HFF-Myc (cell line): ENCODE measurements at regions not wholly inside any gene's neighbourhood (a gene's known extent, or its start where the extent isn't known, plus 50 kb on each side); places are given as distances from the start of the nearest gene placed in this dataset.

Source experiments
- DNase-seq: peaks from one replicate; pipeline ENCODE4 v3.0.0-alpha.2; 2011; ENCODE audit warnings: low read depth; ENCODE audit errors: extremely low read depth
- H3K4me3 ChIP-seq: replicated peaks from 2 replicates; pipeline ENCODE4 v1.5.1; 2011; ENCODE audit warnings: low read depth, mild to moderate bottlenecking, control low read depth, low read length
- CTCF ChIP-seq: IDR thresholded peaks from 2 replicates; pipeline ENCODE4 v1.5.1; 2012; ENCODE audit warnings: mild to moderate bottlenecking, low read depth, low read length, control low read depth; ENCODE audit errors: missing control alignments

- no peak overlapping the region for H3K4me3 ChIP-seq
- TF ChIP-seq CTCF = no peak
- DNase-seq = no peak
Observed at GRCh38 chr7:86479144-86479543, 164.6 kb upstream of the GRM3 start.

DNA sequence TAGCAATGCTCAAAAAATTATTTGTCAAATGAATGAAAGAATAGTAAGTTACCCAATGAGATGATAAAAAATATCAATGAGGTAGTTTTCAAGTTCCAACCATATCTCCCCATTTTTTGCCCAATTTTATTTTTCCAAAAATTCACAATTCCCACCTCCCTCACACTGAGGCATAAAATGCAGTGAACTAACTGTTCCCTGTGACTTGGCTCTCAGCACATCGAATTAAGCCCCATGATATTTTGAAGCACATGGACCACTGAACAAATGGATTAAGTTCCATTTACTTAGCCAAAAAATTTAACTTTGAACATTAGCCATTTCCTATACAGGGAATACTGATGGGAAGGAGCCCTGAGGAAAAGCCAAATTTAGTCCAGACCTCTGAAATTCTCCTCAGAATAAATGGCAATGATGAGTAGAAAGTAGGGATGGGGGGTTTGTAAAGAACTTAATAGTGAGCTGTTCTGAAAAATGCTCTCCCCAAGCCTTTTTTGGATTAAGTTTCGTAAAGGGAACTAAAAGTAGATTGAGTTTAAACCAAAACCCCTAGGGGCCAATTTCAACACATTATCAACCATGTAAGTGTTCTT is 166.3 kb upstream of the GRM3 start:
- DNase-seq = no peak
- TF ChIP-seq CTCF = no peak
- H3K4me3 ChIP-seq = no peak overlapping the region

DNA sequence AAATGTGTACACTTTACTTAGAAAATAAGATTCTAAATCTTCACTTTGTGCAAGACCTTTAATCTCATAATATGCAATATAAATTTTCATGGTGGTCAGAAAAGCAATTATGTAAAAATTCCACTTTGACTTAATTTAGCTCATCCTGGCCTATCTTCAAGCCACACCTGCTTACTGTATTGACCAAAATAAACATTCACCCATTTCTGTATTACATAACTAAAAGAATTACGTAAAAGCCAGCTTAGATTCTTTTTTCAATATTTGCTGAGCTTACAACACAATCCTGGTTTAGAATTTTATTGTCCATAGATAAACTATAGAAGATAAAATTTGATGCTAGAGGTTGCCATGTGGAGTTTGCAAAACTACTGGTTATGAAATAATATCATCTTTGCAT is 172.9 kb upstream of the GRM3 start:
- H3K4me3 ChIP-seq = no peak overlapping the region
- no peak for DNase-seq
- TF ChIP-seq CTCF = no peak

DNA sequence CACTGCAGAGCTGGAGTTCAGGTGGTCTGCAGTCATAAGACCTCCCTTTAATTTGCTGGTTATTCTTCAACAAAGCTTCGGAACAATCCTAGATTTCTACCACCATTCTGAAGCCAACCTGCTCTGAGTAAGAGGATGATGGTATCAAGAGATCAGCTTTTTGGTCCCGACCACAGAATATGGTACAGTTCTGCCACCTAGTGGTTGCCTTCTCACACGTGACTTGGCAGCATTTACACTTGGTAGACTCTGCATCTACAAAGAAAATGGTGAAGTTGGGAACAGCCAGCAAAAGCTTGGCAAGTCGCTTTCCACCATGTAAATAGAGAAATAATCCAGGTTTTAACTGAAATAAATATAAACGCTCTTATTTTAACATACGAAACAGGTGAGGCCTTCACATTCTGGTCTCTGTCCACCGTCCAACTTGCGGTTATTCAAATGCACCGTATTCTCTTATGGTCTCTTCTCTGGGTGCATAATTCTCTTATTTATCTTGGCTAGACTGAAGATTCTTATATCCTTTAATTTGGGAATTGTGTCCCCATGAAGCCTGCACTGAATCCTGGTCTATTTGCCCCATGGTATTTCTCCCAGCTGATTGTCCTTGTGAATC is 173.9 kb upstream of the GRM3 start:
- H3K4me3 ChIP-seq = no peak overlapping the region
- peak; percentile 65 for DNase-seq
- peak; percentile 67 for TF ChIP-seq CTCF

DNA sequence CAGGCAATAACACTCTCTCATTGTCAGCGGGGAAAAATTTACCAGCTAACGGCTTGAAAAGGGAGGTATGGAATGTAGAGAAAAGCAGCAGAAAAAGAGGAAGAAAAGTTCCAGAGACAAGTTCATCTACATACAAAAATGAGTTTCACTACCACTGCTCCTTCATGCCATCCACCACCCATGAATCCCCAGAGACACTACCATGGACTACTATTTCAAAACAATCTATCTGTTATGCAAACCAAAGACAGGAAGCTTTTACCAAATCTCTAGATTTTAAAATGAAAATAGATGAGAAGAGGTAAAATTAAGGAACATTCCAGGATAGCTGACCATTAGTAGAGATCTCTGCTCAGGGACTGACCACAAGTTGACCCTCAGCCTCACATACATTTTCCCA is 189.0 kb upstream of the GRM3 start:
- TF ChIP-seq CTCF = no peak

GRCh38 chr7:86453454-86453853 is 190.3 kb upstream of the GRM3 start:
- no peak for TF ChIP-seq CTCF
- no peak for DNase-seq
- no peak overlapping the region for H3K4me3 ChIP-seq

More for the DNA sequence above, 189.0 kb upstream of the GRM3 start:
- H3K4me3 ChIP-seq = no peak overlapping the region
- DNase-seq = no peak

DNA sequence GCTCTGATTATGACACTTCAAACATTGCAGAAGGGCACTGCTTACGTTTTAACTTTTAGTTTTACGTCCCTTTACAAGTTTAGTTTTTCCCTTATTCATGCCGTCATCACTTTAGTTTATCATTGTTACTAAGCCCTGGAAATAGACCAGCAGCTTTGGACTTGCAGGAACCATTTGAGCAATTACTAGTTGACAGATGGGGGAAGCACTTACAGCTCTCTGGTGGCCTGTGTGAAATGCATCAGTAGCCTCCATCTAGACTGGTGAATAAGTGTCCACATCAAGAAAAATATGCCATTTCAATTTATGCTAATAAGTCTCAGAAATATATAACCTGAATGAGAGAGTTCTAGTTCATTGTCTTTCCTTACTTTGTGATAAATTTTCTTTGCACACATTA is 194.9 kb upstream of the GRM3 start:
- TF ChIP-seq CTCF = no peak
- no peak overlapping the region for H3K4me3 ChIP-seq
- no peak for DNase-seq
